Naive thymus-derived CD8-positive, alpha-beta T cell (primary cell): ENCODE measurements at regions not wholly inside any gene's neighbourhood (a gene's known extent, or its start where the extent isn't known, plus 50 kb on each side); places are given as distances from the start of the nearest gene placed in this dataset.
"Not testable (repeated sequence)": the region's sequence is repeated elsewhere in the genome, so short reads cannot be mapped to it uniquely, and the experiment has no call there.

ENCODE experiments used
- ATAC-seq, 2 donors: fragments of 150-1000 bp; cut with Tn5 transposase in 1 of 2; sonication (Bioruptor Pico), chemical (Tn5 transposase) in 1 of 2; 1 replicate in 1 of 2; 2 replicates in 1 of 2; pipeline ENCODE4 v1.10.0; 2021; ENCODE audit warnings: mild to moderate bottlenecking in 2 of 2, moderate library complexity in 2 of 2
- POLR2A ChIA-PET: fragments of 350-600 bp; sonication (Branson Sonifier 250); formaldehyde crosslinking; loops from one replicate; lab custom pipeline; 2021; ENCODE audit warnings: antibody characterized with exemption; lab: Charles Lee
- DNase-seq, 10 donors: peaks; one replicate each; pipeline versions ENCODE4 v3.0.0 to v3.0.0-alpha.2; 2020 to 2022
- H3K27ac Mint-ChIP-seq, 10 donors: one replicate each; pipeline ENCODE4 v1.8.0; 2020 to 2022; ENCODE audit warnings: mild to moderate bottlenecking in 10 of 10, mixed read lengths in 10 of 10, moderate library complexity in 4 of 10, inconsistent platforms in 1 of 10
- H3K27me3 Mint-ChIP-seq, 5 donors: one replicate each; pipeline ENCODE4 v1.8.0; 2021 to 2022; ENCODE audit warnings: mixed read lengths in 5 of 5
- H3K36me3 Mint-ChIP-seq, 3 donors: one replicate each; pipeline ENCODE4 v1.8.0; 2020 to 2022; ENCODE audit warnings: mixed read lengths in 3 of 3, mild to moderate bottlenecking in 2 of 3, inconsistent platforms in 1 of 3
- H3K4me1 Mint-ChIP-seq, 4 donors: one replicate each; pipeline ENCODE4 v1.8.0; 2021 to 2022; ENCODE audit warnings: mixed read lengths in 4 of 4
- H3K4me3 Mint-ChIP-seq, 10 donors: one replicate each; pipeline ENCODE4 v1.8.0; 2020 to 2022; ENCODE audit warnings: mild to moderate bottlenecking in 10 of 10, mixed read lengths in 10 of 10, moderate library complexity in 6 of 10, inconsistent platforms in 1 of 10
- H3K9me3 Mint-ChIP-seq, 9 donors: one replicate each; pipeline ENCODE4 v1.8.0; 2020 to 2022; ENCODE audit warnings: mixed read lengths in 9 of 9, mild to moderate bottlenecking in 3 of 9, inconsistent platforms in 1 of 9, moderate library complexity in 1 of 9

GRCh38 chr2:145547620-145548019 is 1027.7 kb upstream of the ZEB2 start:
- Mint-ChIP-seq H3K4me1 (no peaks in the 10 kb centered on the region), H3K4me3 (no peak overlapping the region), H3K27ac (no peak overlapping the region), H3K9me3 (peaks cover 0 to 7% (median 0%) of the 10 kb centered on the region in 9 donors), H3K36me3 (peaks cover 0 to 5% (median 0%) of the 10 kb centered on the region in 3 donors), H3K27me3 (peaks cover 0 to 6% (median 2%) of the 10 kb centered on the region in 5 donors)
- DNase-seq (no peak), ATAC-seq (no peak)
- POLR2A ChIA-PET: no interaction called here

GRCh38 chr2:145546091-145546490 is 1026.2 kb upstream of the ZEB2 start:
- POLR2A ChIA-PET: no interaction called here
- Mint-ChIP-seq H3K4me3 (no peak overlapping the region), H3K27ac (no peak overlapping the region), H3K36me3 (peaks cover 0 to 5% (median 0%) of the 10 kb centered on the region in 3 donors), H3K9me3 (peaks cover 0 to 7% (median 0%) of the 10 kb centered on the region in 9 donors), H3K4me1 (no peaks in the 10 kb centered on the region), H3K27me3 (peaks cover 0 to 6% (median 2%) of the 10 kb centered on the region in 5 donors)
- ATAC-seq (no peak), DNase-seq (no peak)

- ATAC-seq: no peak
- H3K4me1 Mint-ChIP-seq: no peaks in the 10 kb centered on the region
- H3K36me3 Mint-ChIP-seq: peaks cover 0 to 5% (median 0%) of the 10 kb centered on the region in 3 donors
- no peak overlapping the region for H3K4me3 Mint-ChIP-seq
- H3K27me3 Mint-ChIP-seq: peaks cover 0 to 6% (median 2%) of the 10 kb centered on the region in 5 donors
- no peak for DNase-seq
- POLR2A ChIA-PET: no interaction called here
- H3K9me3 Mint-ChIP-seq: peaks cover 0 to 7% (median 0%) of the 10 kb centered on the region in 9 donors
- H3K27ac Mint-ChIP-seq: no peak overlapping the region
These were observed 1023.9 kb upstream of the ZEB2 start for GRCh38 chr2:145543856-145544255.

- no peak for DNase-seq
- Mint-ChIP-seq H3K9me3 (peaks cover 0 to 7% (median 0%) of the 10 kb centered on the region in 9 donors), H3K4me3 (no peak overlapping the region)
These were observed 1023.2 kb upstream of the ZEB2 start for GRCh38 chr2:145543155-145543554.

GRCh38 chr2:145541028-145541427 is 1021.1 kb upstream of the ZEB2 start:
- POLR2A ChIA-PET: no interaction called here
- H3K4me1 Mint-ChIP-seq: no peaks in the 10 kb centered on the region
- ATAC-seq (no peak), DNase-seq (no peak)
- H3K9me3 Mint-ChIP-seq: peaks cover 0 to 4% (median 0%) of the 10 kb centered on the region in 9 donors
- H3K4me3 Mint-ChIP-seq: no peak overlapping the region
- H3K27me3 Mint-ChIP-seq: no peaks in the 10 kb centered on the region
- no peak overlapping the region for H3K27ac Mint-ChIP-seq
- peaks cover 0 to 2% (median 0%) of the 10 kb centered on the region in 3 donors for H3K36me3 Mint-ChIP-seq

More at GRCh38 chr2:145543155-145543554, 1023.2 kb upstream of the ZEB2 start:
- POLR2A ChIA-PET: no interaction called here
- H3K4me1 Mint-ChIP-seq: no peaks in the 10 kb centered on the region
- peaks cover 0 to 6% (median 2%) of the 10 kb centered on the region in 5 donors for H3K27me3 Mint-ChIP-seq
- no peak for ATAC-seq
- H3K36me3 Mint-ChIP-seq: peaks cover 0 to 5% (median 0%) of the 10 kb centered on the region in 3 donors
- no peak overlapping the region for H3K27ac Mint-ChIP-seq

GRCh38 chr2:145538661-145539350 is 1018.9 kb upstream of the ZEB2 start:
- DNase-seq: no peak
- H3K4me1 Mint-ChIP-seq: no peaks in the 10 kb centered on the region
- H3K4me3 Mint-ChIP-seq: no peak overlapping the region
- H3K36me3 Mint-ChIP-seq: no peaks in the 10 kb centered on the region
- H3K27me3 Mint-ChIP-seq: no peaks in the 10 kb centered on the region
- no peak overlapping the region for H3K27ac Mint-ChIP-seq
- H3K9me3 Mint-ChIP-seq: peaks cover 0 to 4% (median 0%) of the 10 kb centered on the region in 9 donors
- POLR2A ChIA-PET: no interaction called here
- no peak for ATAC-seq

GRCh38 chr2:145530653-145531052 is 1010.7 kb upstream of the ZEB2 start:
- Mint-ChIP-seq H3K36me3 (no peaks in the 10 kb centered on the region), H3K27me3 (no peaks in the 10 kb centered on the region), H3K4me3 (no peak overlapping the region), H3K9me3 (no peaks in the 10 kb centered on the region), H3K27ac (no peak overlapping the region), H3K4me1 (no peaks in the 10 kb centered on the region)
- POLR2A ChIA-PET: no interaction called here
- ATAC-seq (no peak), DNase-seq (no peak)

- ATAC-seq (no peak), DNase-seq (no peak)
- POLR2A ChIA-PET: no interaction called here
- no peaks in the 10 kb centered on the region for H3K4me1 Mint-ChIP-seq
- peaks cover 0 to 12% (median 2%) of the 10 kb centered on the region in 9 donors for H3K9me3 Mint-ChIP-seq
- H3K4me3 Mint-ChIP-seq: no peak overlapping the region
- H3K36me3 Mint-ChIP-seq: no peaks in the 10 kb centered on the region
- H3K27me3 Mint-ChIP-seq: peaks cover 0 to 7% (median 0%) of the 10 kb centered on the region in 5 donors
- no peak overlapping the region for H3K27ac Mint-ChIP-seq
These were observed 1004.9 kb upstream of the ZEB2 start for GRCh38 chr2:145524836-145525235.

- Mint-ChIP-seq H3K9me3 (peaks cover 0 to 12% (median 3%) of the 10 kb centered on the region in 9 donors), H3K27me3 (peaks cover 0 to 7% (median 0%) of the 10 kb centered on the region in 5 donors), H3K4me1 (no peaks in the 10 kb centered on the region), H3K36me3 (no peaks in the 10 kb centered on the region), H3K4me3 (no peak overlapping the region), H3K27ac (no peak overlapping the region)
- DNase-seq (no peak), ATAC-seq (no peak)
- POLR2A ChIA-PET: no interaction called here
These were observed 1004.4 kb upstream of the ZEB2 start for GRCh38 chr2:145524303-145524702.

GRCh38 chr2:145519254-145519653 is 999.3 kb upstream of the ZEB2 start:
- DNase-seq, POLR2A ChIA-PET, H3K4me3 Mint-ChIP-seq, ATAC-seq, H3K27me3 Mint-ChIP-seq, H3K36me3 Mint-ChIP-seq, H3K4me1 Mint-ChIP-seq, H3K27ac Mint-ChIP-seq: not testable (repeated sequence)
- H3K9me3 Mint-ChIP-seq: peaks cover 0 to 14% (median 6%) of the 10 kb centered on the region in 9 donors

GRCh38 chr2:145511946-145512345 is 992.0 kb upstream of the ZEB2 start:
- no peak overlapping the region for H3K27ac Mint-ChIP-seq
- peaks cover 0 to 4% (median 0%) of the 10 kb centered on the region in 9 donors for H3K9me3 Mint-ChIP-seq
- H3K4me1 Mint-ChIP-seq: no peaks in the 10 kb centered on the region
- ATAC-seq (no peak), DNase-seq (no peak)
- no peaks in the 10 kb centered on the region for H3K36me3 Mint-ChIP-seq
- H3K4me3 Mint-ChIP-seq: no peak overlapping the region
- H3K27me3 Mint-ChIP-seq: no peaks in the 10 kb centered on the region
- POLR2A ChIA-PET: no interaction called here

GRCh38 chr2:145503511-145503910 is 983.6 kb upstream of the ZEB2 start:
- DNase-seq (no peak), ATAC-seq (no peak)
- Mint-ChIP-seq H3K4me3 (no peak overlapping the region), H3K36me3 (no peaks in the 10 kb centered on the region), H3K27ac (no peak overlapping the region), H3K27me3 (peaks cover 0 to 4% (median 0%) of the 10 kb centered on the region in 5 donors), H3K9me3 (peaks cover 0 to 3% (median 0%) of the 10 kb centered on the region in 9 donors), H3K4me1 (no peaks in the 10 kb centered on the region)
- POLR2A ChIA-PET: no interaction called here

- DNase-seq: no peak
- Mint-ChIP-seq H3K27me3 (peaks cover 0 to 4% (median 0%) of the 10 kb centered on the region in 5 donors), H3K27ac (peak overlapping the region in 1 of 10 donors; percentile 24), H3K36me3 (no peaks in the 10 kb centered on the region), H3K9me3 (peaks cover 0 to 3% (median 0%) of the 10 kb centered on the region in 9 donors), H3K4me3 (no peak overlapping the region), H3K4me1 (no peaks in the 10 kb centered on the region)
- POLR2A ChIA-PET: no interaction called here
- ATAC-seq: no peak
These were observed 982.0 kb upstream of the ZEB2 start for GRCh38 chr2:145501920-145502319.
